OCI-LY1 (cell line): ENCODE measurements at regions not wholly inside any gene's neighbourhood (a gene's known extent, or its start where the extent isn't known, plus 50 kb on each side); places are given as distances from the start of the nearest gene placed in this dataset.

Source experiments
- CTCF ChIP-seq: fragments of 200-600 bp; sonication (generic), shearing (Covaris generic); IDR thresholded peaks from 2 replicates; pipeline ENCODE4 v1.5.1; 2017; ENCODE audit warnings: mild to moderate bottlenecking, antibody characterized with exemption, low read length, moderate library complexity, mixed read lengths
- EZH2 ChIP-seq: fragments of 200-600 bp; sonication (generic), shearing (Covaris generic); IDR thresholded peaks from 2 replicates; pipeline ENCODE4 v1.8.0; 2017; ENCODE audit warnings: borderline replicate concordance, mixed run types, mild to moderate bottlenecking, antibody characterized with exemption, low read length, moderate library complexity, mixed read lengths

DNA sequence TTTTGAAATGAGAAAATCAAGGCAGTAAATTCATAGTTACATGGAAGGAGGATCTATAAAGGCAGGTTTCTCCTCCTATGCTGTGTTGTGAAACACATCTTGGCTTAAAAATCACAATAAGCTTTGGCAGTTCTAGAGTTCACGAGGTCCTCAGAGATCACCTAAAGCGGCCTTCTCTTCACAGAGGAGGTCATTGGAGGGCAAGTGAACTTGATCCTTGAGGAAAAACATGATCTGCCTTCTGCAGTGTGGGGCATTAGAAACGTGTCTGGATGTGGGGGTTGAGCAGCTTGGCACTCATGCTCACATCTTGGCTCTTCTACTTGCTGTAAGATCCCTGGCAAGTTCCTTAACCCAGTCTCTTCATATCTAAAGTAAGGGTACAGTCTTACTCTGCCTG is 96.1 kb upstream of the BMPER start:
- TF ChIP-seq CTCF (no peak), EZH2 (no peak)
